ENCODE measurements at regions not wholly inside any gene's neighbourhood (a gene's known extent, or its start where the extent isn't known, plus 50 kb on each side); places are given as distances from the start of the nearest gene placed in this dataset.

- no peaks in the 10 kb centered on the region for H3K36me3 ChIP-seq (ENCODE audit: insufficient read depth)
- H3K4me3 ChIP-seq (IDR thresholded peaks at IDR 0.05; ENCODE audit: insufficient read depth, low read depth, low read length), result no peak overlapping the region
- H3K4me2 ChIP-seq, result no peak overlapping the region
- H3K4me1 ChIP-seq (ENCODE audit: low read depth, poor library complexity, severe bottlenecking), result no peaks in the 10 kb centered on the region
- no peak overlapping the region for H3K27ac ChIP-seq
- no peaks in the 10 kb centered on the region for H3K79me2 ChIP-seq (ENCODE audit: insufficient read depth, low read depth)
- no peak for TF ChIP-seq CTCF (conservative IDR thresholded peaks at IDR 0.05; ENCODE audit: low read depth, low read length)
- H4K20me1 ChIP-seq (ENCODE audit: insufficient read depth), result no peaks in the 10 kb centered on the region
- no peaks in the 10 kb centered on the region for H3K27me3 ChIP-seq (ENCODE audit: insufficient read depth, low read depth)
- no peak overlapping the region for H3K9ac ChIP-seq
- no peak overlapping the region for H2AFZ ChIP-seq (ENCODE audit: low read depth)
Observed at GRCh38 chr1:214208460-214208859, 72.5 kb upstream of the SMYD2 start.

GRCh38 chr1:214209260-214209808 lies 71.6 kb upstream of the SMYD2 start:
- no peaks in the 10 kb centered on the region for H3K79me2 ChIP-seq (ENCODE audit: insufficient read depth, low read depth)
- no peaks in the 10 kb centered on the region for H3K4me1 ChIP-seq (ENCODE audit: low read depth, poor library complexity, severe bottlenecking)
- no peak overlapping the region for H3K9ac ChIP-seq
- H3K4me2 ChIP-seq, result no peak overlapping the region
- no peaks in the 10 kb centered on the region for H3K27me3 ChIP-seq (ENCODE audit: insufficient read depth, low read depth)
- H3K36me3 ChIP-seq (ENCODE audit: insufficient read depth), result no peaks in the 10 kb centered on the region
- no peak overlapping the region for H3K27ac ChIP-seq
- no peak overlapping the region for H2AFZ ChIP-seq (ENCODE audit: low read depth)
- no peak overlapping the region for H3K4me3 ChIP-seq (IDR thresholded peaks at IDR 0.05; ENCODE audit: insufficient read depth, low read depth, low read length)
- H4K20me1 ChIP-seq (ENCODE audit: insufficient read depth), result no peaks in the 10 kb centered on the region
- TF ChIP-seq CTCF (conservative IDR thresholded peaks at IDR 0.05; ENCODE audit: low read depth, low read length), result no peak

GRCh38 chr1:214213136-214213535 lies 67.8 kb upstream of the SMYD2 start:
- Histone ChIP-seq H3K79me2 (ENCODE audit: insufficient read depth, low read depth) (no peaks in the 10 kb centered on the region), H3K4me1 (ENCODE audit: low read depth, poor library complexity, severe bottlenecking) (no peaks in the 10 kb centered on the region), H2AFZ (ENCODE audit: low read depth) (no peak overlapping the region), H3K27me3 (ENCODE audit: insufficient read depth, low read depth) (no peaks in the 10 kb centered on the region), H3K4me2 (no peak overlapping the region), H3K36me3 (ENCODE audit: insufficient read depth) (no peaks in the 10 kb centered on the region), H3K9ac (no peak overlapping the region), H3K4me3 (IDR thresholded peaks at IDR 0.05; ENCODE audit: insufficient read depth, low read depth, low read length) (no peak overlapping the region), H4K20me1 (ENCODE audit: insufficient read depth) (no peaks in the 10 kb centered on the region), H3K27ac (no peak overlapping the region)
- TF ChIP-seq CTCF (conservative IDR thresholded peaks at IDR 0.05; ENCODE audit: low read depth, low read length), result no peak

- H3K4me1 ChIP-seq (ENCODE audit: low read depth, poor library complexity, severe bottlenecking), result no peaks in the 10 kb centered on the region
- H3K4me3 ChIP-seq (IDR thresholded peaks at IDR 0.05; ENCODE audit: insufficient read depth, low read depth, low read length), result no peak overlapping the region
- no peaks in the 10 kb centered on the region for H3K79me2 ChIP-seq (ENCODE audit: insufficient read depth, low read depth)
- no peak overlapping the region for H3K9ac ChIP-seq
- H3K4me2 ChIP-seq, result no peak overlapping the region
- H3K36me3 ChIP-seq (ENCODE audit: insufficient read depth), result no peaks in the 10 kb centered on the region
- no peaks in the 10 kb centered on the region for H3K27me3 ChIP-seq (ENCODE audit: insufficient read depth, low read depth)
- H2AFZ ChIP-seq (ENCODE audit: low read depth), result no peak overlapping the region
- H4K20me1 ChIP-seq (ENCODE audit: insufficient read depth), result no peaks in the 10 kb centered on the region
- no peak for TF ChIP-seq CTCF (conservative IDR thresholded peaks at IDR 0.05; ENCODE audit: low read depth, low read length)
- H3K27ac ChIP-seq, result no peak overlapping the region
Observed at GRCh38 chr1:214214851-214215250, 66.1 kb upstream of the SMYD2 start.

Measured in KMS-11 (cell line).